HG03520 (cell line): ENCODE measurements at regions not wholly inside any gene's neighbourhood (a gene's known extent, or its start where the extent isn't known, plus 50 kb on each side); places are given as distances from the start of the nearest gene placed in this dataset.
A peak's percentile ranks its signal among the peaks of the same experiment; 100 is the strongest.
"Not testable (repeated sequence)": the region's sequence is repeated elsewhere in the genome, so short reads cannot be mapped to it uniquely, and the experiment has no call there.

Experiments
- ATAC-seq: cut with Tn5 transposase; IDR thresholded peaks from one replicate; pipeline ENCODE4 v1.9.1; 2021; ENCODE audit warnings: mild to moderate bottlenecking, moderate library complexity; ENCODE audit not compliant: unreplicated experiment

DNA sequence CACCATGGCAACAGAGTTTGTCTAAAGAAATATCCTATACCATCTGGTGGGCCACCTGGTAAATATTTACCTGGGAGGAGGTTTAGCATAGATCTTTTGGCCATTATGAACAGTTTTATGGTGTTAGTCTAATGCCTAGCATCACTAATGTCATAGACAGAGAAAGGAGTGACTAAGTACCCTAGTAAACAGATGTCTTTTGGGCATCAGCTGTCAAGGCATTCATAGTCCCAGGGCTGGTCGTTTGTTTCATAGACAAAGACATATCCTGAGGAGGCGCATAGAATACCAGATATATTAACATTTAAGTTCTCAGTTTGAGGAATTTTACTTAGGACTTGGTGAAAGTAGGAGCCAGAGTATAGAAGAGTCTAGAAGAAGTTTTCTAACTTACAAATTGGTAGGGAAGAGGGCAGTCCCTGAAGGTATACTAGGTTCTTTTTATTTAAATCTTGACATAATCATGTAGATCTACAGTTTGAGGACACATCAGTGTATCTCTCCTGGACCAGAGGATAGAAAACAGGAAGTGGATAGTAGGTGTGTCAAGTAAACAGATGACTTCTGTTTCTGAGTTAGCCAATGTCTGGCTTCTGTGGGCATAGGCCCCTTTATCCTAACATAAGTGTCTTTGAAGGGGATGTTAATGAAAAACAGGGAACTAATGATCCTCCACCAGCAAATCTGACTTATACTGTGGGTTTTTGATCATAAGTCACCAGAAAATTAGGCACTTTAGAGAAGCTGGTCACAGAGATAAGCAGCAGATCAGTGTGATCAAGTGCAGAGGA lies 105.0 kb upstream of the PRSS3 start:
- no peak for ATAC-seq

- ATAC-seq, result no peak
Measured at GRCh38 chr9:33695299-33695698, 100.1 kb upstream of the PRSS3 start.

DNA sequence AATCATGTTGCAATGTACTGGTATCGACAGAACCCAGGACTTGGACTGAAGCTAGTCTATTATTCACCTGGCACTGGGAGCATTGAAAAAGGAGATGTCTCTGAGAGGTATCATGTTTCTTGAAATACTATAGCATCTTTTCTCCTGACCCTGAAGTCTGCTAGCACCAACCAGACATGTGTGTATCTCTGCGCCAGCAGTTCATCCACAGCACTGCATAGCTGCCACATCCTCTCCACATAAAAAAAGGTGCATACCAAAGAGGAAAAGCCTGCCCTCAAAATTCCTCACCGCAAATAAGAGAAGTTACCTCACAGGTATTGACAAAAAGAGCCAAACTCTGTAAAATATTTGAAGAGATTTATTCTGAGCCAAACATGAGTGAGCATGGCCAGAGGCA lies 99.5 kb upstream of the PRSS3 start:
- no peak for ATAC-seq

DNA sequence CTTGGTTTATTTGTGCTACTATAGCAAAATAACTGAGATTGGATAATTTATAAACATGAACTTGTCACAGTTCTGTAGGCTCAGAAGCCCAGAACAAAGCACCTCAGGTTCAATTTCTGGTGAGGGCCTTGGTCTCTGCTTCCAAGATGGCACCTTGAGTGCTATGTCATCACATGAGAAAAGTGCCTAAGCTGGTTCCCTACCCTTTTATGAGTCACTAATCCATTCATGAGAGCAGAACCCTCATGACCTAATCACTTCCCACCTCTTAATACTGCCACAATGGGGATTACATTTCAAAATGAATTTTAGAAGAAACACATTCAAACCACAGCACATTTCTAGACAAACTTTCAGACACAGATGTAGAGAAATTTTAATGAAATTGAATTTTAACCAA lies 98.2 kb upstream of the PRSS3 start:
- ATAC-seq, result no peak

GRCh38 chr9:33698267-33698666 lies 97.1 kb upstream of the PRSS3 start:
- ATAC-seq, result no peak

DNA sequence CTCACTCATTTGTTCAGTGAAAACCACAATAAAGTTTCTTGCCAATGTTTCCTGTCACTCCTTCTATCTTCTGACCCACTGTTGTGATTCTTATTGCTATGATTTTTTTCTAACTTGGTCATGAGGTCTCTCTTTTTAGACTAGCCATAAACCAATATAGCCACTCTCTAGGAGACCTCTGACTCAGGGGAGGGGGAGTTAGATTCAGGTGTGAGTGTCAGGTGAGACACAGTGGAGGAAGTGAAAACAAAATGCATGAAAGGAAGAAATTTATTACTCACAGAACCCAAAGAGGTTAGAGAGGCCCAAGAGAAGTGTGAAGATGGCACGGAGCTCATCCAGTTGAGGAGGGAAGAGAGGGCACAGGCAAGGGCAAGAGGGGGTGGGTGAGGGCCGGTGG lies 94.4 kb upstream of the PRSS3 start:
- ATAC-seq, result not testable (repeated sequence)

GRCh38 chr9:33703430-33704102 lies 91.8 kb upstream of the PRSS3 start:
- ATAC-seq, result no peak

DNA sequence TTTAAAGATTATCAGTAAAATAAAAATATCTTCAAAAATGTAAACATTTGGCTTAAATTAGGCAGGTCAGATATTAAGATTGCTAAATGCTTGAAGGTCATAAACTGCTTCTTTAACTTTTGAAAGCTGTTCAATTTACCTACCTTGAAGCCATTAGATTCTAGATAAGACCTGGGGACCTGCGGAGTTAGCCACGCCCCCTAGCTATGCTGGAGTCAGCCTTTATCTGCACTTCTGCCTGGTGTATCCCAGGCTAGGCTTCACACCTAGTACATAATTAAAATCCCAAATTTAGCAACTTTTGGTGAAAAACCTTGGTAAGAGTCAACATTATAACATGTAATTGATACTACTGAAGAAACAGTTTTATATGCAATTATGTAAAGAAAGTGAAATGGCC lies 89.9 kb upstream of the PRSS3 start:
- not testable (repeated sequence) for ATAC-seq

GRCh38 chr9:33708441-33708840 lies 86.9 kb upstream of the PRSS3 start:
- ATAC-seq, result no peak

- no peak for ATAC-seq
Measured at GRCh38 chr9:33709269-33709668, 86.1 kb upstream of the PRSS3 start.

- not testable (repeated sequence) for ATAC-seq
Measured at GRCh38 chr9:33711418-33711817, 83.9 kb upstream of the PRSS3 start.

GRCh38 chr9:33714989-33715388 lies 80.4 kb upstream of the PRSS3 start:
- no peak for ATAC-seq

DNA sequence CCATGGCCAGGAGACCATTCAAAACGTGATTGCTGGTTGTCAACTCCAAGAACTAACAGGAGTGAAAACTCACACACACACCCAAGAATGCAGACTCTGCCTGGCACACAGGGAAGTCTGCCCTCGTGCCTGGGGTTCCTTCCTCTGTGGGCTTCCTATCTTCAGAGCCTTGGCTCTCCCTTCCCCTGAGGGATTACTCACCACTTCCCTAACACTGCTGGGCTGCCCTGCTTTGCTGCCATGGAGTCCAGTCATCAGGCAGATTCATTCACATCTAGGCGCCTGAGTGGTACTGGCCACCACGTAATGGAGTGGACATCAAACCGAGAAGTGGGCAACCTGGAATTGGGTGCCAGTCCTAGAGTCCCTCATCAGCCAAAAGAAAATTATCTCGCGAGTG lies 76.4 kb upstream of the PRSS3 start:
- ATAC-seq, result no peak

DNA sequence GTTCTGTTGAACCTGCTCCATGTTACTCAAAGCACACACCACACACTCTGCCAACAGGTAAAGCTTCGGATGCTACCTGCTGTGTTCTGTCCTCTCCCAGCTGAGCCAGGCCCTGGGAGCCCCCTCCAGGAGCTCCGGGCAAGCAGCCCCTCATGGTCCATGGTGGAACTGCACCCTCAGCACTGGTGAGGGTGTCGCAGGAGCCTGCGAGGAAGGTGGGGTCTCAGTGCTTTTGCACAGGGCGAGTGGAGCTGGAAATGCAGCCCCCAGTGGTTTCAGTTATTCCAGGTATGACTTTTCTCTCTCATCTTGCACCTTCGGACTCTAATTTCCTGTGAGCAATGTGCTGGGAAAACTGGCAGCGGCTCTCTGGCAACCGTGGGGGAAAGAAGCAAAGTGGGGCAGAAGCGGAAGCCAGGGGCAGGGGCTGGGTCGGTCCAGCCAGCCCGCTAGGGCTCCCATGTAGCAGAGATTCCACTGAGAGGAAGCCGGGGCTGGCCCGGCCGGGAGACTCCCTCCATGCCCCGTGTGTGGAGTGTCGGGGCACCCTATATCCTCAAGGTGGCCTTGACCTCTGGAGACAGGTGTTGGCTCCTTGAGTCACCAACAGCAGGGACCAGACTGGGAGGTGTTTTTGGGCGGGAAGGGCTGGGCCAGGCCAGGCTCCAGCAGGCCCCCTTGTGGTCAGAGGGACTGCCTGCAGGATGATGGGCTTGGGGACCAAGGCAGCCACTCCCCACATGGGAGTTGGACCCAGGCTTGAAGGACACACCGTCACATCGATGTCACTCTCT lies 75.6 kb upstream of the PRSS3 start:
- no peak for ATAC-seq

- peak; percentile 71 for ATAC-seq
Measured at GRCh38 chr9:33721674-33722358, 73.5 kb upstream of the PRSS3 start.

GRCh38 chr9:33722359-33722675 lies 73.0 kb upstream of the PRSS3 start:
- no peak for ATAC-seq

- no peak for ATAC-seq
Measured at GRCh38 chr9:33728613-33729012, 66.7 kb upstream of the PRSS3 start.

- ATAC-seq, result no peak
Measured at GRCh38 chr9:33731142-33731541, 64.2 kb upstream of the PRSS3 start.

DNA sequence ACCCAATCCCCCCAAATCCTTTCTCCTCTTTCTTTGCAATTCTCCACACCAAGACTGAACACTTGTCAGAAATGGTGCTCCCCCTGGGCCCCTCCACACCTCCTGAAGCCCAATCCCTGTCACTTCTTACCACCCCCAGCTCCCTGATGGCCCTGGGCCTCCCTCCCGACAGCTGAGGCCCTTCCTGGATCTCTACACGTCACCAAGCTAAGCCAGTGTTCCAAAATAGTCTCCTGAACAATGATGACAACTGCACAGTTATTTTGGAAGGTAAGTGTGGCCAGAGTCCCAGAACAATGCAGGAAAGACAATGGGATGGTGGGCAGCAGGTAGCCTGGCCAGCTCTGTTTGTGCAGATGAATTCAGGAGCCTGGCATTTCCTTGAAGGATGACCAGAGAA lies 63.7 kb upstream of the PRSS3 start:
- ATAC-seq, result no peak

DNA sequence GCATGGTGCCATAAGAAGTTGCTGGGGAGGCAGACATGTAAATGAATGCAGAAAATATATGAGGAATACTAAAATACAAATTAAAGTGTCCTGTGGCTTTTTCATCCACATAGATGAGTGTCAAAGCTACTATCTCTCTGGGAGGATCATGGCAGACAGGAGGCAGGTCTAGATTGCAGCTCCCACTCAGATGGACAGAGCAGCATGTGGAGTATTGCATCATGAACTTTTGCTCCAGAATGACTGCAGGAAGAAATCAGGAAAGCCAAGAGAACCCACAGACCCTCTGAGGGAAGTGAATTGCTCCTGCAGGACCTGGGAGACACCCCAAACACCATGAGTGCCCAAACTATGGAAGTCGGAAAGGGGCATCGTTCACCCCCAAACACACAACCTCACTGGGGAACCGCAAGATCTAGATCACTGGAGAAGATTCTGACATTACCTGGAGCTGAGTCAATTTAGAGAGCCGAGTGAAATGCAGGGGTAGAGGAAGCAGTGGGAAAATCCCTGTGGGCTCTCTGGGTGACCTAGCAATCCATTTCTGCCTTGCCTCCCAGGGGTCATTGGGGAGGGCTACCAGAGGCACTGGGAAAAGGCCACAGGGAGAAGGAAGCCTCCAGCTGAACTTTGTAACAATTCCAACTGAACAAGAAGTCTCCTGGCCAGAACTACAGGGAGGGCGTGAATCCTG lies 61.0 kb upstream of the PRSS3 start:
- not testable (repeated sequence) for ATAC-seq
